GM12875 (cell line): ENCODE measurements at regions not wholly inside any gene's neighbourhood (a gene's known extent, or its start where the extent isn't known, plus 50 kb on each side); places are given as distances from the start of the nearest gene placed in this dataset.
"Not testable (repeated sequence)": the region's sequence is repeated elsewhere in the genome, so short reads cannot be mapped to it uniquely, and the experiment has no call there.

Experiments
- H3K4me3 ChIP-seq: one replicate; pipeline ENCODE4 v1.5.1; 2011; ENCODE audit warnings: low read depth, low read length, control low read depth
- CTCF ChIP-seq: IDR thresholded peaks from 2 replicates; pipeline ENCODE4 v1.5.1; 2011; ENCODE audit warnings: low read depth, mild to moderate bottlenecking, control low read depth, inconsistent platforms, low read length, moderate library complexity, borderline replicate concordance; ENCODE audit not compliant: insufficient read depth

- no peak overlapping the region for H3K4me3 ChIP-seq
- TF ChIP-seq CTCF, result no peak
Measured at GRCh38 chr14:106026026-106026425, 499.6 kb downstream of the TMEM121 start.

- H3K4me3 ChIP-seq, result not testable (repeated sequence)
Measured at GRCh38 chr14:106027759-106028158, 501.4 kb downstream of the TMEM121 start.

- H3K4me3 ChIP-seq, result no peak overlapping the region
- TF ChIP-seq CTCF, result no peak
Measured at GRCh38 chr14:106029959-106030358, 503.6 kb downstream of the TMEM121 start.

GRCh38 chr14:106037380-106037779 lies 511.0 kb downstream of the TMEM121 start:
- no peak overlapping the region for H3K4me3 ChIP-seq
- TF ChIP-seq CTCF, result no peak

GRCh38 chr14:106038263-106038662 lies 511.9 kb downstream of the TMEM121 start:
- no peak overlapping the region for H3K4me3 ChIP-seq
- TF ChIP-seq CTCF, result no peak

GRCh38 chr14:106039400-106039799 lies 513.0 kb downstream of the TMEM121 start:
- no peak for TF ChIP-seq CTCF

GRCh38 chr14:106044515-106044914 lies 518.1 kb downstream of the TMEM121 start:
- H3K4me3 ChIP-seq, result no peak overlapping the region
- no peak for TF ChIP-seq CTCF

More at GRCh38 chr14:106039400-106039799, 513.0 kb downstream of the TMEM121 start:
- H3K4me3 ChIP-seq, result no peak overlapping the region
